ENCODE measurements at regions not wholly inside any gene's neighbourhood (a gene's known extent, or its start where the extent isn't known, plus 50 kb on each side); places are given as distances from the start of the nearest gene placed in this dataset.
"Not testable (repeated sequence)": the region's sequence is repeated elsewhere in the genome, so short reads cannot be mapped to it uniquely, and the experiment has no call there.

DNA sequence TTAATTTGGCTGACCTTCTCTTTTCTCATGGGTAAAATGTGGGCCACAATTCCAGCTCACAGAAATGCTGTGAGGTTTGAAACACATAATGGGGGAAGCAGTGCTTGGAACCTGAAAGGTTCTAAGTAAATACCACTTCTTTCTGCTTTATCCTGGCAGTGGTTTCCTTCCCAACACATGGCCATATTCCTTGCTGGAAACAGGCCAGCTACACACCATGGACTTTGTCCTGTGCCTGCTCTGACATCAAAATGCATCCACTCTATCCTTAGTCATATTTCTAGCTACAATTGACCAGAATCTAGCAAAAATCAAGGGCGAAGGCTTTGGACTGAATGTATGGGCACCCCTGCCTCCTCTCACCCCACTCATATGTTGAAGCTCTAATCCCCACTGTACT, 93.1 kb upstream of the TRPC7 start:
- DNase-seq (ENCODE audit: low read depth), result no peak

DNA sequence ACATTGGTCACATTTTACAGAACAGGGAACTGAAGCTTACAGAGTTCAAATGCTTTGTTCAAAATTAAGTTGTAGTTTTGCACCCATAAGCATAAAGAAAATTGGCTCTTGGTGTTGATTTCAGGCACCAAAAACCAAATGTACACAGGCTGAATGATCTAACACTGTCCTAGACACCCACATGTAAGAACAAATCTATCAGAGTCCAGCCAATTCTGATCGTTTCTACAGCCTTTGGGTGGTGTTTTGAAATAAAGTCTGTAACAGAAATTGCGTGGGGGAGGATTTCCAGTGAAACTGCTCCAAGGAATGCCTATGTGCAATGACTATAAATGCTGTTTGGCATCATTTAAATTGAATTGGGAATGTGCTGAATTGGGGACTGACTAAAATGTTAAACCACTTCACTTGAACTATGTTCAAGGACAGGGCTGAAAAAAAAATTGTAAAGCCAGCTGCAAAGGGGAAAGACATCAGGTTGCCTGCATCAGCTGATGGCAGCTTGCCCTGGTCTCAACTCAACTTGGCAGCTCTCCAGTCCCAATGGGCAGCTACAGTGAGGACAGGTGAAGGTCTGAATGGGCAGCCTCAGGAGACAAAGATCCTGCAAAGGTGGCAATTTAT, 92.2 kb upstream of the TRPC7 start:
- DNase-seq (ENCODE audit: low read depth), result no peak

DNA sequence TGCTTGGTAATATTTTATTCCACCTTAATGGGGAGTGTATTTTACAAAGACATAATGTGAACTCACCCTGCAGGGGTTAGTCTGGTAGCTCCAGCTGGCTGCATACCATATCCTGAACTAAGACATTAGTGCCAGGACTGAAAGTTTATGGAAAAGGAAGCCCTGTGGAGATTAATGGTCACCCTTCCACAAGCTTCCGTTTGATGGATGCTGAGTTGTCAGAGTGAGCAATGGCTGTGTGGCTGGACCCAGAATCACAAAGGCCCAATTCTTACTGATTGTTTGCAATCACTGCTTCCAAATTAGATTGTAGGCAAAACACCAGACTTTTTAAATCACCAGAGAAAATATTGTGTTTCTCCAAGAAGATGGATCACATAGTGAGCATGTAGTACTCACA, 90.1 kb upstream of the TRPC7 start:
- DNase-seq (ENCODE audit: low read depth), result no peak

DNA sequence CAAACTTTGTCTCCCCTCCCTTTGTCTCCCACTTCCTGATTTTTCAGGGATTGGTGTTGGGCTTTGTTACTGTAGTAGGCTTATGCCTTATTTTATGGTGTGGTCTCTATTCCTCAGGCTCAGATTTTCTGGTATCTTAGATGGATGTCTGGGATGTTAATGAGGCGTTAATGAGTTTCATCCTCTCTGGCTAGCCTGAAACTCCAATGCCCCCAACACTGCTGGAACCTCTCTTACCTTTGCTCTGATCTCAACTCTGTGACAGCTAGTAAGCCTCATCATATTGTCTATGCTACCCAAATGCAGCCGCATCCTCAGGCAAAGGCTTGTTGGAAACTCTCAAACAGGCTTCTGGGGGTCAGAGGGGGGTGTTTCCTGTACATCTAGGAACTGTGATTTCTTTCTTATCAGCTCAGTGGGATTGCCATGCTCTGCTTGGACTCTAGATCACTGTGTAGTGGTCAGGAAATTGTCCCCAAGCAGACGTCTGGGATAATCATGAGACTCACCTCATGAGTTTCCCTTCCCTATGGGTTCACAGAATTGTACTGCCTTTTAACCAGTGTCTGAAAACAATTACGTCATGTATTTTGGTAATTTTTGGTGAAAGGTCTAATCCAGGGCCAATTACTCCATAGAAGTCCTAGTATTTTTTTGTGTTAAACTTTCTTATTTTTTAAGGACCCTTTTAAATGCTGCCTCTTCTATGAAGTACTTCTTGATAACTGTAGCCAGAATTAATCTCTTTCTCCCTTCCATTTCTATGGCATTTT, 88.8 kb upstream of the TRPC7 start:
- no peak for DNase-seq (ENCODE audit: low read depth)

DNA sequence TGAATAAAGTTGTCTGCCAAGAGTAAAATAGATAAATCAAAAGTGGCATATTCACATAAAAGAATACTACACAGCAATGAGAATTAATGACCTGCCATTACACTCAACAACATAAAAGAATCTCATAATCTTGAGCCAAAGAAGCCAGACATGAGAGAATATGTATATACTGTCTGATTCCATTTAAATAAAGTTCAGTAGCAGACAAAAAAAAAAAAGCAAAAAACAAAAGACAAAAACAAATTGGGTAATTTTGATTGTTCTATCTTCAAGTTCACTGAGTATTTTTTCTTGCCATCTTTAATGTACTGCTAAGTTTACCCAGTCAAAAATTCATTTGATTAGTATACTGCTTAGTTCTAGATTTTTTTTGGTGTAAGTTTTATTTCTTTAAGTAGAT, 87.9 kb upstream of the TRPC7 start:
- no peak for DNase-seq (ENCODE audit: low read depth)

DNA sequence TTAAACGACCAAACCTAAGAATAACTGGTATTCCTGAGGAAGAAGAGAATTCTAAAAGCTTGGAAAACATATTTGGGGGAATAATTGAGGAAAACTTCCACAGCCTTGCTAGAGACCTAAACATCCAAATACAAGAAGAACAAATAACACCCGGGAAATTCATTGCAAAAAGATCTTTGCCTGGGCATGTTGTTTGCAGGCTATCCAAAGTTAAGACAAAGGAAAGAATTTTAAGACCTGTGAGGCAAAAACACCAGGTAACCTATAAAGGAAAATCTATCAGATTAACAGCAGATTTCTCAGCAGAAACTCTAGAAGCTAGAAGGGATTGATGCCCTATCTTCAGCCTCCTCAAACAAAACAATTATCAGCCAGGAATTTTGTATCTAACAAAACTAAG, 82.2 kb upstream of the TRPC7 start:
- DNase-seq (ENCODE audit: low read depth), result not testable (repeated sequence)

DNA sequence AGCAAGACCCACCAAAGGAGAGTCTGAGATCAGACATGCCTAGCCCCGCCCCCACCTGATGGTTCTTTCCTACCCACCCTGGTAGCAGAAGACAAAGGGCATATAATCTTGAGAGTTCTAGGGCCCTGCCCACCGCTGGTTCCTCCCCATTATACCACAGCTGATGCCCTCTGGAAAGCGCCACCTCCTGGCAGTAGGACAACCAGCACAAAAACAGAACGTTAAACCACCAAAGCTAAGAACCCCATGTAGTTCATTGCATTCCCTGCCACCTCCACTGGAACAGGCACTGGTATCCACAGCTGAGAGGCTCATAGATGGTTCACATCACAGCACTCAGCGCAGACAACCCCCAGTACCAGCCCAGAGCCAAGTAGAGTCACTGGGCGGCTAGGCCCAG, 81.2 kb upstream of the TRPC7 start:
- DNase-seq (ENCODE audit: low read depth), result no peak

DNA sequence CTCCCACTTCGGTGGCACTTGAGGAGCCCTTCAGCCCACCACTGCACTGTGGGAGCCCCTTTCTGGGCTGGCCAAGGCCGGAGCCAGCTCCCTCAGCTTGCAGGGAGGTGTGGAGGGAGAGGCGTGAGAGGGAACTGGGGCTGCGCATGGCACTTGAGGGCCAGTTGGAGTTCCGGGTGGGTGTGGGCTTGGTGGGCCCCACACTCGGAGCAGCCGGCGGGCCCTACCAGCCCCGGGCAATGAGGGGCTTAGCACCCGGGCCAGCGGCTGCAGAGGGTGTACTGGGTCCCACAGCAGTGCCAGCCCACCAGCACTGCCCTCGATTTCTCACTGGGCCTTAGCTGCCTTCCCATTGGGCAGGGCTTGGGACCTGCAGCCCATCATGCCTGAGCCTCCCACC, 78.8 kb upstream of the TRPC7 start:
- DNase-seq (ENCODE audit: low read depth), result not testable (repeated sequence)

DNA sequence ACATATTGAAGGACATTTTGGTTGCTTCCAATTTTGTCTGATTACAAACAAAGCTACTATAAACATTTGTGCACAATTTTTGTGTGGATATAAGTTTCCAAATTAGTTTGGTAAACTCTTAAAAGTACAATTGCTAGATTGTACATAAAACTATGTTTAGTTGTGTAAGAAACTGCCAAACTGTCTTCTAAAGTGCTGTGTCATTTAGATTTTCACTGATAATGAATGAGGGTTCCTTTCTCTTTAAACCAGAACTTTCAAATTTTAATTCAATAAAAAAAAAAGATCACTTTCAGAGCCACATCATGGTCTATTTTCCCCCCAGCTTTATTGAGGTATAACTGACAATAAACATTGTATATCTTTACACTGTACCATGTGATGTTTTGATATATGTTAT, 74.0 kb upstream of the TRPC7 start:
- DNase-seq (ENCODE audit: low read depth), result no peak

DNA sequence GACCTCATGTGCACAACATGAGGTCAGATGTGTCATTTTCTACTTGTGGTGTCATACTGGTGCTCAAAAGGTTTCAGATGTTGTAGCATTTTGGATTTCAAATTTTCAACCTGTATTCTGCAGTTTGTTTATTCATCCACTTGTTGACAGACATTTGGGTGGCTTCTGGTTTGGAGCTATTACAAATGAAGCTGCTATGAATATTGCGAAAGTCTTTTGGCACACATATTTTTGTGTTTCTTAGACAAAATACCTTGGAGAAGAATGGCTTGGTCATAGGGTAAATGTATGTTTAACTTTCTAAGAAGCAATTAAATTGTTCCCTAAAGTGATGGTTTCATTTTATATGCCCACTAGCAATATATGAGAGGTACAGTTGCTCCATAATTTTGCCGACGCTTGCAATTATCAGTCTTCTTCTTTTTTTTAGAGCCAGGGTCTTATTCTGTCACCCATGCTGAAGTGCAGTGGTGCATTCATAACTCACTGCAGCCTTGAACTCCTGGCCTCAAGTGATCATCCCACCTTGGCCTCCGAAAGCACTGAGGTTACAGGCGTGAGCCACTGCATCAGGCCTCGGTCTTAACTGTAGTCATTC, 70.7 kb upstream of the TRPC7 start:
- no peak for DNase-seq (ENCODE audit: low read depth)

DNA sequence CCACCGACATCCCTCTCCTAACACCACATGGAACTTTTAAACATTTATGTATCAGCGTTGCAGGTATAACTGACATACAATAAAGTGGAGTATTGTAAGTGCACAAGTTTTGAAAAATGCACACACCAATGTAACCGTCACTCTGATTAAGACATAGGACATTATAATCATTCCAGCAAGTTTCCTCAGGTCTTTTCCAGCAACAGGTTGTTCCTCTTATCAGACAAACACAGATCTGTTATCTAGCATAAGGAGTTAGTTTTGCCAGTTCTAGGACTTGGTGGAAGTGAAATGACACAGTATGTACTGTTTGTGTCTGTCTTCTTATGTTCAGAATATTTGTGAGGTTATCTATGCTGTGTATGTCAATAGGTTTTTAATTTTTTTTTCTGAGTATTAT, 69.5 kb upstream of the TRPC7 start:
- DNase-seq (ENCODE audit: low read depth), result no peak

DNA sequence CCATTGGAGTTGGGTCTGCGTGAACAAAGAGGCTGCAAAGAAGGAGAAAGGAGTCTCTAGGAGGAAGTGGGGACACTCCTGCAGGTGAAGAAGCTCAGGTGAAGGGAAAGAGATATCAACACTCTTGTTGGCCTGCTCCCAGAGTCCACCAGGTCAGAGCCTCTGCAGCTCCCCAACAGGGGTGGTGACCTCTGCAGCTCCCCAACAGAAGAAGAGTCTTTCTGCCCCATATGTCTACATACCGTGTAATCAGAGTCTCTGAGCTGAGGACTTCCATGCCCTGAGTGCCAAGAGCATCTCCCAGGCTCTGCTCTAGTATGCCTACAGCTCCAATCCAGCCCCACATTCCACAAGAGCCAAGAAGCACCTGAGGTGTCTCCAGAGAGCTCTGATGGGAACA, 67.4 kb upstream of the TRPC7 start:
- no peak for DNase-seq (ENCODE audit: low read depth)

DNA sequence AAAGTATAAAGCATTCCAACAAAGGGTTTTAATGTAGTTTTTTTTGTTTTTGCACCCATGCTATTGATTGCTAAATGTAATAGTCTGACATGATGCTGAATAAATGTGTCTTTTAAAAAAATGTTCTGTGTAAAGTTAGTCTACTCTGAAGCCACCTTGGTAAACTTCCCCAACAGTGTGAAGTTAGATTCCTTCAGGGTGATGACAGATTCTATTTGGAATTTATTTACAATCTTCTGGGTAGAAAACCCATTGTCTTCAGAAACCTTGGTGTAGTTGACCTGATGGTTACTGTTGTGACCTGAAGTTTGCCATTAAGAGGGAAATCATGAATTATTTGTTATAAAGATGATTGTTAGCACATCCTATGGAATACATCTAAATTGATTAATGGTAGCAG, 64.7 kb upstream of the TRPC7 start:
- no peak for DNase-seq (ENCODE audit: low read depth)

DNA sequence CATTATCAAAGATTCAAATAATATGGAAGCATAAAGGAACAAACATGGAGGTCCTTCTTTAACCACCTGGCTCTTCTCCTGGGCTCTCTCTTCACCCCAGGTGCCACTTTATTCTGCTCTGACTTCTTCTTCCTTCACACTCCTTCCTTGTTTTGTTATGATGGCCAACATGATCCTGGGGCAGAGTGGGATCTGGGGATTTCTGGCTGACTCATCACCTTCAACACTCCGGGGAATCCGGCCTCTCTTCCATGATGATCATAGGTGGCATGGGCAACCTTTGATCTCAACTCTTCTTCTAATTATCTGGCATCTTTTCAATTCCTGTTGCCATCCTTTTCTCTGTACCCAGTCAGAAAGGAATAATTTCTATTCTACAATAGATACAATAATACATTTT, 62.1 kb upstream of the TRPC7 start:
- no peak for DNase-seq (ENCODE audit: low read depth)

DNA sequence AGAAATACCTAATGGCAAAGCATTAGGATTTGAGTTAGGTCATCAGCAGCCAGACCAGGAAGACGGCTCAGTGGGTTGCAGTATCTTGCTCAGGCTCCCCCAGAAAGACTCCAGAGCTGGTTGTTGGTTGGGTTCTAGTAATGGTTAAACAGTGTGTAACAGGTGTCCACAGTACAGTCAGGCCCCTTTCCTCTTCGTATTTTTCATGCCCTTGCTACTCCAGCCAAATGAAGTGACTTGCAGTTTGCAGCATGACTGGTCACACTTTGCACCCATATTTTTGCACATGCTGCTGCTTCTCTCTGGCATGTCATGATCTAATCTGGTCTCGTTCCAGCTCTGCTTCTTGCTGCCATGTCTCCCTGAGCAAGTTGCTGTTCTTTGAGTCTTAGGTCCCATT, 60.6 kb upstream of the TRPC7 start:
- DNase-seq (ENCODE audit: low read depth), result no peak

DNA sequence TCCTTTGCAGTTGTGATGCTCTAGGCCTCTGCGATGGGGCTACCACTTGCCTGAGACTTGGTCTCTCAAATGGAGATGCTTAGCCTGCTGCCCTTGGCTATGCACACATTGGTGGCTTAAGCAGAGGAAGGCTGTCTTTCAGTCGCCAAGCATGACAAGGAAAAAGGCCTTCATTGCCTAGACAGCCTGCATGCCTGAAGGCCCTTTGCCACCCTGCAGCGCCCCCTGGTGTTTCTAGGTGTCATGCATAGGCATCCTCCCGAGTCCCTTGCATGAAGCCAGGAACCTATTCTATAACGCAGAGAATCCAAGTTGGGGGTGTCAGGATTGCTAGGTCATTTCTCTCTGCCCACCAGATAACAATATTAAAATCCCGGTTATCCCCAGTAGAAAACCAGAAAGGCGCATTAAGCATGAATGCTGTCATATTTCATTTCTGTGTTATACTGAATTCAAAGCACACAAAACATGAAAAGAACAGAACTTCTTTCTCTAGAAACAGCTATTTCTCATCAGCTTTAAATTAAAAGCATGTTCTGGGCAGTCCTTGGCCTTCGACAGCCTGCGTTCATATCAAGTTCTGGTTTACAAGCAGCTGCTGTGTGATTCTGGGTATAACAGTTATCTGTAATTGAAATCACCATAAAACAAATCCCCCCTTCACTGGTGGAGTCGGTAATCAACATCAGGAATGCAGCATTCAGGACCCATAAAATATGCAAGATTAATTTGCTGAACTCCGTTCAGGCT, 59.7 kb upstream of the TRPC7 start:
- DNase-seq (ENCODE audit: low read depth), result no peak

DNA sequence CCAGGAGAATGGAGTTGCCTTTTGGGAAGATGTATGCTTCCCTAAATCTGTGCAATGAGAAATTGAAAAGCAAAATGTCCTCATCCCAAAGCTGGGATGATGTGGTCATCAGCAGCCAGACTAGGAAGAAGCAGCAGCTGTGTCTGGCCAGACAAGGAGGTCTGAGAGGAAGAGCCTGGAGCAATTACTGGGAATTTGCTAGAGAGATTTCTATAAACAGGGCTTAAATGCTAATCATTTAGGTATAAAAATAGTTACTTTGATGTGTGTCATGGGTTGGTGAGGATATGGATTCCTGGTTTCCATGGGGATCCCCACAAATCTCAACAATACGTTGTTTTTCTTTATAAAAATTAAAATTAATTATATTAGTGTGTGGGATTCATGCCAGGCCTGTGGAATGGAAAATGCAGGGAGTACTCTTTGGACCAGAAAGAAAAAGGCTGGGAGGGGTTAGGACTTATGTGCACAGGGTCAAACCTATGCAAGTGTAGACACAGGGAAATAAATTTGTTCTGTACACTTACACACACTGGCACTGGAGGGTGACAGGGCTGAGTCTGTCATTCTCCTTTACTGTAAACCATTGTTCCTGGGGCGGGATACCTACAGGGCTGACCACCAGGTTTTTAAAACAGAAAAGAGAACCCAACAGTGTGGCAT, 58.7 kb upstream of the TRPC7 start:
- DNase-seq (ENCODE audit: low read depth), result no peak

DNA sequence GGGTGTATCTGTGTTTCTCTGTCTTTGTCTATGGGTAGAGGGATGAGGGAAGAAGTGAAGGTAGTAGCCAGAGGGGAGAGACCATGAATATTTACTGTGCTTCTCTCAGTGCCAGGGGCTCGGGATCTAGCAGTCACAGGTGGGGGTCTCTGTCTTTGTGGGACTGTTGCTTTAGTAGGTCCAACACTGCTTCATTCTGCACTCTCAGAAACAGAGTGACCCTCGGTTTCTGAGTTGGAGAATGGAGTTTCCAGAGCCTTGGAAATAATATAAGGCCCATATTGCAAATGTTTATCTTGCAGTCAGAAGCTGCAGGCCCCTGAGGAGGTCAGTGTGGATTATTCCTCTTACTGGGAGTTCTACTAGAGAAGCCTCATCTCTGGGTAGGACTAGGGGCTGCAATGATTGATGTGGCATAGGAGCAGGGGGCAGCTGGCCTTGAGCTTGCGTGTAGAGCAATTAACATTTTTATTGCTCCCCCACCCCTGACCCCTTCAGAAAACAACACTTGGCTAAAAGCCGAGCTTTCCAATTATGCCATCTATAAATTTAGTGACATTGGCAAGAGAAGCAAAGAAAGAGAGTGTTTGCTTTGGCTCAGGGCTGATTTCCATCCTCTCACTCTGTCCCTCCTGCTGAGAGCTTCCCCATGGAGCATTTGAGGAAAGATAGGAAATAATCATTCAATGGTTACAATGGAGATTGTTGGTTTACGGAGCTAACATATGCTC, 55.0 kb upstream of the TRPC7 start:
- DNase-seq (ENCODE audit: low read depth), result no peak

DNA sequence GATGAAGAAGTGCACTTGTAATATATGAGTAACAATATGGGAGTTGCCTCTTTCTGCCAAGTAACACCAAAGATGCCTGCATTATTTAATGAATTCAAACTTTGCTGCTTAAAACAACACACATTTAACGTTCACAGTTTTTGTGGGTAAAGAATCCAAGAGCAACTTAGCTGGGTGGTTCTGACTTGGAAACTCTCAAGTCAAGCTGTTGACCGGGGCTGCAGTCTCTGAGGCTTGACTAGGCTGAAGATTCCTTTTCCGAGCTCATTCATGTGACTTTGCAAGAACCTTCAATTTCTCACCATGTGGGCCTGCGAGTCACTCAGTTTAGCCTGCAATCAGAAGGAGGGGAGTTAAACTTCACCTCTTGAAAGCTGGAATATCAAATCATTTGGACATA, 53.0 kb upstream of the TRPC7 start:
- no peak for DNase-seq (ENCODE audit: low read depth)
